C4-2B (cell line): ENCODE measurements at regions not wholly inside any gene's neighbourhood (a gene's known extent, or its start where the extent isn't known, plus 50 kb on each side); places are given as distances from the start of the nearest gene placed in this dataset.

Experiments used
- H3K27ac ChIP-seq: fragments of 450-650 bp; 2 replicates; pipeline ENCODE4 v1.5.1; 2017
- CTCF ChIP-seq: fragments of 450-650 bp; conservative IDR thresholded peaks from 2 replicates; pipeline ENCODE4 v1.5.1; 2017; ENCODE audit warnings: mild to moderate bottlenecking
- ZFX ChIP-seq: fragments of 450-650 bp; IDR thresholded peaks from 2 replicates; pipeline ENCODE4 v1.6.1; 2017

DNA sequence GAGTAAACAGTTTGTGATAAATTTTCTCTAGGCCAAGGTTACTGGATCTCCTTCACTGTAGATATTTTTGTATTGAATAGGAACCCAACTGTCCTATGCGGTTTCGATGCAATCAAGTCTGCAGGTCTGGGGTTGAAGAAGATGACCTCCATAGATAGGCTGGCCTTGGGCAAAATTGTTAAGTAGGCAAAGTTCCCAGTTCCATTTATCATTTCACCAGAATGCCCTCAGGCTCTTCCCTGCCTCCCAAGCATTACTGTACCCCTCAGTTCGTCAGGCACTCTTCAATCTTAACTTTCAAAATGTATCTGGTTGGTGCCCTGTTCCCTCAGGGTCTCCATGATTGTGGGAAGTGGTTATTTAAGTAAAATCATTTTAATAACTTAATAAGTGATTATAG is 1802.9 kb upstream of the WWC1 start:
- TF ChIP-seq CTCF (no peak), ZFX (no peak)
- H3K27ac ChIP-seq, result no peak overlapping the region

- no peak overlapping the region for H3K27ac ChIP-seq
- TF ChIP-seq CTCF (no peak), ZFX (no peak)
These were observed 1798.4 kb upstream of the WWC1 start for GRCh38 chr5:166493040-166493439.

DNA sequence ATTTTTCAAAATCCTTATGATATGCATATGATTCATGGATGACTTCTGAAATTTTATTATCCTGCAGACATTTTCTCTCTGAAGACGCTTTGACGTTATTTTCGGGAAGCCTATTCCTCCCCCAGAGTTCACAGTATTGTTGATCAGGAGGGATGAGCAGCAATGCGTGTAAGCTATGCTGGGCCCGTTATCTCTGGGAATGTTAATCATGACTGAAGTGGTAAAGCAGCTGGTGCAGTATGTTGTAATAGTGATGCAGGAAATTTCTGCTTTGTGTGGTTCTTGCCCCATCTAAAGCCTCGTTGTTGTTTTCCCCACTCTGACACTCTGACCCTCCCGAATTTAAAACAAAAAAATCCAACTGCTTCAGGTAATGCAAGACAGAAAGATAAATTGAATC is 1797.8 kb upstream of the WWC1 start:
- no peak for TF ChIP-seq ZFX
- TF ChIP-seq CTCF, result no peak
- H3K27ac ChIP-seq, result no peak overlapping the region

DNA sequence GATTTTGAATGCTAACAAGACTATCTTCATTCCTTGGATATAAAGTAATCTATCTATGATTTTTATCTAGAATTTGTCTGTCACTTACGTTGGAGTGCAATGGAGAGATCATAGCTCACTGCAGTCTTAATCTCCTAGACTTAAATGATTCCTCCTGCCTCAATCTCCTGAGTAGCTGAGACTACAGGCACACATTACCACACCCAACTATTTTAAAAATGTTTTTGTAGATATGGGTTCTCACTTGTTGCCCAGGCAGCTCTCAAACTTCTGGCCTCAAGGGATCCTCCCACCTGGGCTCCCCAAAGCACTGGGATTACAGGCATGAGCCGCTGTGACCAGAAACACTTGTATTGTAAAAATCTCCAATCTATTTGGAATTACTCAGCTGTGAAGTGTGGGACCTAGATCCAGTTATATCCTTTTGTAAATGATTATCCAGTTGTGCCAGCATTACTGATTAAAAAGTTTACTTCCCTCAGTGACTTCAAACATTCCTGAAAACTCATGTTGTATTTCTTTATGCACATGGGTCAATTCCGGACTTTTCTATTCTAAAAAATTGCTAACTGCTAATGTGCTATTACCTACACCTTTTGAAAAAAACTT is 1793.8 kb upstream of the WWC1 start:
- H3K27ac ChIP-seq, result no peak overlapping the region
- TF ChIP-seq ZFX, result no peak
- TF ChIP-seq CTCF, result no peak

- no peak overlapping the region for H3K27ac ChIP-seq
- no peak for TF ChIP-seq ZFX
- no peak for TF ChIP-seq CTCF
These were observed 1791.8 kb upstream of the WWC1 start for GRCh38 chr5:166499447-166500240.

- H3K27ac ChIP-seq, result no peak overlapping the region
- TF ChIP-seq ZFX, result no peak
- no peak for TF ChIP-seq CTCF
These were observed 1787.9 kb upstream of the WWC1 start for GRCh38 chr5:166503506-166503905.

GRCh38 chr5:166505067-166505466 is 1786.4 kb upstream of the WWC1 start:
- TF ChIP-seq ZFX (no peak), CTCF (no peak)

More at GRCh38 chr5:166505067-166505466, 1786.4 kb upstream of the WWC1 start:
- H3K27ac ChIP-seq, result no peak overlapping the region
